WTC11 (cell line): ENCODE measurements at regions not wholly inside any gene's neighbourhood (a gene's known extent, or its start where the extent isn't known, plus 50 kb on each side); places are given as distances from the start of the nearest gene placed in this dataset.

Experiments used
- ATAC-seq: fragments of 200-7000 bp; cut with Tn5 transposase; 2 replicates; pipeline ENCODE4 v1.10.0; 2021; ENCODE audit warnings: mild to moderate bottlenecking, moderate library complexity
- CTCF ChIA-PET: fragments of 300-600 bp; sonication (Branson Sonifier 250); formaldehyde crosslinking; loops from one replicate; lab custom pipeline; 2021; ENCODE audit warnings: antibody characterized with exemption; lab: Charles Lee
- POLR2A ChIA-PET: fragments of 350-600 bp; sonication (Branson Sonifier 250); formaldehyde crosslinking; loops from one replicate; lab custom pipeline; 2021; ENCODE audit warnings: antibody characterized with exemption; lab: Charles Lee
- DNase-seq: peaks from one replicate; pipeline ENCODE4 v3.0.0; 2021; ENCODE audit warnings: low spot score
- H3K27ac Mint-ChIP-seq: 2 replicates; pipeline ENCODE4 v1.8.0; 2021; ENCODE audit warnings: mixed read lengths
- H3K27me3 Mint-ChIP-seq: 2 replicates; pipeline ENCODE4 v1.8.0; 2021; ENCODE audit warnings: low read depth, mild to moderate bottlenecking, moderate library complexity, mixed read lengths
- H3K36me3 Mint-ChIP-seq: 2 replicates; pipeline ENCODE4 v1.8.0; 2021; ENCODE audit warnings: mixed read lengths
- H3K4me1 Mint-ChIP-seq: 2 replicates; pipeline ENCODE4 v1.8.0; 2022; ENCODE audit warnings: mixed read lengths
- H3K4me3 Mint-ChIP-seq: 2 replicates; pipeline ENCODE4 v1.8.0; 2021; ENCODE audit warnings: mild to moderate bottlenecking, moderate library complexity, mixed read lengths
- H3K9me3 Mint-ChIP-seq: 2 replicates; pipeline ENCODE4 v1.8.0; 2021; ENCODE audit warnings: mixed read lengths
- AR ChIP-seq: fragments of 250-450 bp; sonication (Bioruptor Pico); IDR thresholded peaks from 2 replicates; pipeline ENCODE4 v1.9.0; 2021; ENCODE audit warnings: mild to moderate bottlenecking
- ATF1 ChIP-seq: sonication (generic); formaldehyde crosslinking; IDR thresholded peaks from 2 replicates; pipeline ENCODE4 v1.8.1; 2023; ENCODE audit warnings: mild to moderate bottlenecking, moderate library complexity, missing genetic modification reagents
- ATF2 ChIP-seq: sonication (generic); formaldehyde crosslinking; IDR thresholded peaks from 2 replicates; pipeline ENCODE4 v1.8.1; 2022; ENCODE audit warnings: low read depth, missing genetic modification reagents, borderline replicate concordance
- CDX4 ChIP-seq: fragments of 250-450 bp; sonication (Bioruptor Pico); IDR thresholded peaks from 2 replicates; pipeline ENCODE4 v1.9.0; 2021; ENCODE audit warnings: moderate library complexity, mild to moderate bottlenecking, inconsistent platforms, borderline replicate concordance
- E2F4 ChIP-seq: sonication (generic); formaldehyde crosslinking; IDR thresholded peaks from 2 replicates; pipeline ENCODE4 v1.8.1; 2022; ENCODE audit warnings: low read depth, mild to moderate bottlenecking, moderate library complexity, missing genetic modification reagents, borderline replicate concordance
- E2F5 ChIP-seq: sonication (generic); formaldehyde crosslinking; IDR thresholded peaks from 2 replicates; pipeline ENCODE4 v1.8.1; 2022; ENCODE audit warnings: mild to moderate bottlenecking, moderate library complexity, missing genetic modification reagents
- ELF4 ChIP-seq: sonication (generic); formaldehyde crosslinking; IDR thresholded peaks from 2 replicates; pipeline ENCODE4 v1.8.1; 2022; ENCODE audit warnings: low read depth, mild to moderate bottlenecking, moderate library complexity, missing genetic modification reagents
- EMX1 ChIP-seq: fragments of 250-450 bp; sonication (Bioruptor Pico); IDR thresholded peaks from 2 replicates; pipeline ENCODE4 v1.8.0; 2021; ENCODE audit warnings: mild to moderate bottlenecking
- ETV6 ChIP-seq: sonication (generic); formaldehyde crosslinking; IDR thresholded peaks from 2 replicates; pipeline ENCODE4 v1.8.1; 2022; ENCODE audit warnings: mild to moderate bottlenecking, missing genetic modification reagents
- FOXK1 ChIP-seq: sonication (generic); formaldehyde crosslinking; IDR thresholded peaks from 2 replicates; pipeline ENCODE4 v1.8.0; 2022; ENCODE audit warnings: mild to moderate bottlenecking, moderate library complexity, missing genetic modification reagents
- FOXP1 ChIP-seq: sonication (generic); formaldehyde crosslinking; IDR thresholded peaks from 2 replicates; pipeline ENCODE4 v1.8.0; 2022; ENCODE audit warnings: missing genetic modification reagents, mild to moderate bottlenecking, moderate library complexity, borderline replicate concordance
- GRHL2 ChIP-seq: fragments of 250-450 bp; sonication (Bioruptor Pico); IDR thresholded peaks from 2 replicates; pipeline ENCODE4 v1.8.0; 2022; ENCODE audit warnings: mild to moderate bottlenecking, moderate library complexity; ENCODE audit not compliant: insufficient replicate concordance, severe bottlenecking
- MAX ChIP-seq: sonication (generic); formaldehyde crosslinking; IDR thresholded peaks from 2 replicates; pipeline ENCODE4 v1.8.0; 2022; ENCODE audit warnings: mild to moderate bottlenecking, missing genetic modification reagents
- MLX ChIP-seq: sonication (generic); formaldehyde crosslinking; IDR thresholded peaks from 2 replicates; pipeline ENCODE4 v1.8.1; 2023; ENCODE audit warnings: mild to moderate bottlenecking, missing genetic modification reagents, moderate library complexity
- MYBL2 ChIP-seq: sonication (generic); formaldehyde crosslinking; IDR thresholded peaks from 2 replicates; pipeline ENCODE4 v1.8.1; 2023; ENCODE audit warnings: mild to moderate bottlenecking, moderate library complexity, missing genetic modification reagents
- NR2C2 ChIP-seq: sonication (generic); formaldehyde crosslinking; IDR thresholded peaks from 2 replicates; pipeline ENCODE4 v1.8.0; 2022; ENCODE audit warnings: mild to moderate bottlenecking, missing genetic modification reagents
- USF1 ChIP-seq: sonication (generic); formaldehyde crosslinking; IDR thresholded peaks from 2 replicates; pipeline ENCODE4 v1.8.0; 2022; ENCODE audit warnings: mild to moderate bottlenecking, missing genetic modification reagents
- ZNF138 ChIP-seq: sonication (generic); formaldehyde crosslinking; conservative IDR thresholded peaks from 2 replicates; pipeline ENCODE4 v1.8.1; 2022; ENCODE audit warnings: mild to moderate bottlenecking, moderate library complexity, missing genetic modification reagents
- ZNF219 ChIP-seq: sonication (generic); formaldehyde crosslinking; IDR thresholded peaks from 2 replicates; pipeline ENCODE4 v1.8.0; 2023; ENCODE audit warnings: missing genetic modification reagents, mild to moderate bottlenecking, borderline replicate concordance

GRCh38 chr5:105828821-105829220 is 1841.9 kb downstream of the EFNA5 start:
- CTCF ChIA-PET: no interaction called here
- Mint-ChIP-seq H3K9me3 (no peaks in the 10 kb centered on the region), H3K4me1 (no peaks in the 10 kb centered on the region), H3K27me3 (no peaks in the 10 kb centered on the region), H3K36me3 (no peaks in the 10 kb centered on the region), H3K4me3 (no peak overlapping the region), H3K27ac (no peak overlapping the region)
- TF ChIP-seq E2F4 (CRISPR knock-in tag) (no peak), FOXK1 (no peak), ZNF219 (CRISPR knock-in tag) (no peak), USF1 (CRISPR knock-in tag) (no peak), NR2C2 (CRISPR knock-in tag) (no peak), ATF2 (CRISPR knock-in tag) (no peak), MAX (CRISPR knock-in tag) (no peak), ETV6 (no peak), AR (CRISPR knock-in tag) (no peak), FOXP1 (no peak), MYBL2 (CRISPR knock-in tag) (no peak), ELF4 (CRISPR knock-in tag) (no peak), CDX4 (no peak), E2F5 (no peak), GRHL2 (CRISPR knock-in tag) (no peak), MLX (CRISPR knock-in tag) (no peak), EMX1 (CRISPR knock-in tag) (no peak), ATF1 (CRISPR knock-in tag) (no peak), ZNF138 (CRISPR knock-in tag) (no peak)
- POLR2A ChIA-PET: no interaction called here
- no peak for DNase-seq
- no peak for ATAC-seq
